ENCODE measurements at regions not wholly inside any gene's neighbourhood (a gene's known extent, or its start where the extent isn't known, plus 50 kb on each side); places are given as distances from the start of the nearest gene placed in this dataset.

DNA sequence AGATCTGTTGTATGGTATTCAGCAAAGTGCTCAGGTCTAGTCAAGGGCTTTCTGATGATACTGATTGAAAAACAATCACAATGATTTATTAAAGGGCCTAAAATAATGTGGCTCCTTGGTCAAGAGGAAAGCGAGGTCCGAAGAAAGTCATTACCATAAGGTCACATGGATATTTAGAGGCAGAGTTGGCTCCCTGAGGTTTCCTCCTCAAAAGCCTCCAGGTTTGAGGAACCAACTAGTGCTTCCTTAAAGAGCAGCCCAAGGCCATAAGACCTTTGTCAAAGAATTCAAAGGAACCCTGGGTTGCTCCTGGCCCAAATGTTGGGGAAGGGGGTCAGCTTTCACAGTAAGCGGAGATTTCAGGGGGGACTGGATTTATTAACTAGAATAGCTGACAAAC, 280.7 kb upstream of the ATP5MC3 start:
- Histone ChIP-seq H3K27ac (ENCODE audit: low read depth, low read length, poor library complexity, severe bottlenecking) (no peak overlapping the region), H3K36me3 (ENCODE audit: insufficient read depth, low read length) (no peaks in the 10 kb centered on the region), H3K27me3 (ENCODE audit: insufficient read depth, low read length) (no peaks in the 10 kb centered on the region), H3K9ac (ENCODE audit: low read length) (no peak overlapping the region), H3K4me2 (ENCODE audit: low read length) (no peak overlapping the region), H3K79me2 (ENCODE audit: insufficient read depth, low read length) (no peaks in the 10 kb centered on the region), H3K4me3 (ENCODE audit: low read depth, low read length, poor library complexity, severe bottlenecking) (no peak overlapping the region), H2AFZ (ENCODE audit: low read length) (no peak overlapping the region), H4K20me1 (ENCODE audit: insufficient read depth, low read length) (no peaks in the 10 kb centered on the region), H3K4me1 (ENCODE audit: insufficient read depth, low read length, severe bottlenecking) (no peaks in the 10 kb centered on the region), H3K9me2 (ENCODE audit: low read depth, low read length) (no peaks in the 10 kb centered on the region), H3F3A (ENCODE audit: insufficient read depth, low read length) (no peaks in the 10 kb centered on the region), H3K9me3 (ENCODE audit: low read length) (no peaks in the 10 kb centered on the region)
- TF ChIP-seq EZH2 (IDR thresholded peaks at IDR 0.05; ENCODE audit: borderline replicate concordance, low read length) = no peak
- TF ChIP-seq, protein P1, sequence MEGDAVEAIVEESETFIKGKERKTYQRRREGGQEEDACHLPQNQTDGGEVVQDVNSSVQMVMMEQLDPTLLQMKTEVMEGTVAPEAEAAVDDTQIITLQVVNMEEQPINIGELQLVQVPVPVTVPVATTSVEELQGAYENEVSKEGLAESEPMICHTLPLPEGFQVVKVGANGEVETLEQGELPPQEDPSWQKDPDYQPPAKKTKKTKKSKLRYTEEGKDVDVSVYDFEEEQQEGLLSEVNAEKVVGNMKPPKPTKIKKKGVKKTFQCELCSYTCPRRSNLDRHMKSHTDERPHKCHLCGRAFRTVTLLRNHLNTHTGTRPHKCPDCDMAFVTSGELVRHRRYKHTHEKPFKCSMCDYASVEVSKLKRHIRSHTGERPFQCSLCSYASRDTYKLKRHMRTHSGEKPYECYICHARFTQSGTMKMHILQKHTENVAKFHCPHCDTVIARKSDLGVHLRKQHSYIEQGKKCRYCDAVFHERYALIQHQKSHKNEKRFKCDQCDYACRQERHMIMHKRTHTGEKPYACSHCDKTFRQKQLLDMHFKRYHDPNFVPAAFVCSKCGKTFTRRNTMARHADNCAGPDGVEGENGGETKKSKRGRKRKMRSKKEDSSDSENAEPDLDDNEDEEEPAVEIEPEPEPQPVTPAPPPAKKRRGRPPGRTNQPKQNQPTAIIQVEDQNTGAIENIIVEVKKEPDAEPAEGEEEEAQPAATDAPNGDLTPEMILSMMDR (IDR thresholded peaks at IDR 0.05; ENCODE audit: low read length) = no peak

DNA sequence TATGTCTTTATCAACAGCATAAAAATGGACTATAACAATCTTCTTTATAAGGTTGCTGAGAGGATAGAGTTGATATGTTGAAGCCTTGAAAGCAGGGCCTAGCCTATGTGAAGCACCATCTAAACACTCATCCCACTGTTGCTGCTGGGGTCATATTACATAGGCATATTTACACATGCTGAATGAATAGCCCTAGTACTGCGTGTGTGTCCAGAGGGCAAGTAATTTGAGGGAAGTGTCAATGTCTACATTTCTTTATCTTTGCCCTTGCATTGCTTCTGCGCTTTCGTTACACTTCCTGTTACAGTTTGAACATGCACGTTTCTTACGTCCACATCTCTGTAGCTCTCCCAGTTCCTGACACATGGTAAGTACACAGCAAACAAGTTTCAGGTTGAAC, 280.3 kb upstream of the ATP5MC3 start:
- Histone ChIP-seq H3K9me2 (ENCODE audit: low read depth, low read length) (no peaks in the 10 kb centered on the region), H3K27me3 (ENCODE audit: insufficient read depth, low read length) (no peaks in the 10 kb centered on the region), H4K20me1 (ENCODE audit: insufficient read depth, low read length) (no peaks in the 10 kb centered on the region), H2AFZ (ENCODE audit: low read length) (no peak overlapping the region), H3K9ac (ENCODE audit: low read length) (no peak overlapping the region), H3K4me1 (ENCODE audit: insufficient read depth, low read length, severe bottlenecking) (no peaks in the 10 kb centered on the region), H3K79me2 (ENCODE audit: insufficient read depth, low read length) (no peaks in the 10 kb centered on the region), H3F3A (ENCODE audit: insufficient read depth, low read length) (no peaks in the 10 kb centered on the region), H3K36me3 (ENCODE audit: insufficient read depth, low read length) (no peaks in the 10 kb centered on the region), H3K27ac (ENCODE audit: low read depth, low read length, poor library complexity, severe bottlenecking) (no peak overlapping the region), H3K9me3 (ENCODE audit: low read length) (no peaks in the 10 kb centered on the region), H3K4me3 (ENCODE audit: low read depth, low read length, poor library complexity, severe bottlenecking) (no peak overlapping the region), H3K4me2 (ENCODE audit: low read length) (no peak overlapping the region)
- TF ChIP-seq, protein P1 (IDR thresholded peaks at IDR 0.05; ENCODE audit: low read length) = no peak
- no peak for TF ChIP-seq EZH2 (IDR thresholded peaks at IDR 0.05; ENCODE audit: borderline replicate concordance, low read length)

DNA sequence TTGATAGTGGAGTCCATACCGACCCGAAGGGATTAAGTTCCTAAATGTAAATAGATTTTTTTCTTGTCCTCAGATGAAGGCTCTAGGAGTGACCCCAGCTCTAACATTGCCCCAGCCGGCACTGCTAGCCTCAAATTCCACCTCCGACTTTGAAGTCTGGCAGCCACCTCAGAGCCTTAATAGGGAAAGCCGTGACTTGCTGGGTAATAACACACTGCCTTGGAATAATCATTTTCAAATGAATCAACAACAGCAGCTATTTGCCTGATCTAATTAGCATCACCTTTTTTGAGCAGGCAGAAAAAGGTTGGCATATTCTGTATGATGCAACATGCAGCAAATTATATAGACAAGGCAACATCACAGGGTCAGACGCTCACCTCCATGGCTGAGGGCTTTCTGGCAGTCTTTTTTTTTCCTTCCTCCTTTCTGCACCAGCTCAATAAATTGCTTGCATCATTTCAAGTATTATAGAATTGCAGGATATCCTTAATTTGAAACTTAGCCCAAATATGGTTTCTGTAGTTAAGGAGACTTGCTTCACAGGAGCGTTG, 276.5 kb upstream of the ATP5MC3 start:
- Histone ChIP-seq H3K9me3 (ENCODE audit: low read length) (no peaks in the 10 kb centered on the region), H3K4me2 (ENCODE audit: low read length) (no peak overlapping the region), H4K20me1 (ENCODE audit: insufficient read depth, low read length) (no peaks in the 10 kb centered on the region), H3K4me1 (ENCODE audit: insufficient read depth, low read length, severe bottlenecking) (no peaks in the 10 kb centered on the region), H3F3A (ENCODE audit: insufficient read depth, low read length) (no peaks in the 10 kb centered on the region), H3K27me3 (ENCODE audit: insufficient read depth, low read length) (no peaks in the 10 kb centered on the region), H3K4me3 (ENCODE audit: low read depth, low read length, poor library complexity, severe bottlenecking) (no peak overlapping the region), H3K79me2 (ENCODE audit: insufficient read depth, low read length) (no peaks in the 10 kb centered on the region), H3K9me2 (ENCODE audit: low read depth, low read length) (no peaks in the 10 kb centered on the region), H3K9ac (ENCODE audit: low read length) (no peak overlapping the region), H3K36me3 (ENCODE audit: insufficient read depth, low read length) (no peaks in the 10 kb centered on the region), H2AFZ (ENCODE audit: low read length) (no peak overlapping the region), H3K27ac (ENCODE audit: low read depth, low read length, poor library complexity, severe bottlenecking) (no peak overlapping the region)
- TF ChIP-seq, protein P1 (IDR thresholded peaks at IDR 0.05; ENCODE audit: low read length) = no peak
- TF ChIP-seq EZH2 (IDR thresholded peaks at IDR 0.05; ENCODE audit: borderline replicate concordance, low read length) = no peak
